Thoracic aorta (tissue), 2 donors: ENCODE measurements at regions not wholly inside any gene's neighbourhood (a gene's known extent, or its start where the extent isn't known, plus 50 kb on each side); places are given as distances from the start of the nearest gene placed in this dataset.

Source experiments
- ATAC-seq: fragments of 150-250 bp; one replicate; pipeline ENCODE4 v1.8.0; 2017; ENCODE audit warnings: low read depth; ENCODE audit not compliant: insufficient number of reproducible peaks, low FRiP score
- DNase-seq: peaks from one replicate; pipeline ENCODE4 v3.0.0-alpha.2; 2020; ENCODE audit warnings: low spot score
- H3K27ac ChIP-seq, 2 donors: fragments of 200-600 bp; sonication (generic); 1 replicate in 1 of 2; 2 replicates in 1 of 2; pipeline ENCODE4 v1.5.1; 2016; ENCODE audit warnings: mild to moderate bottlenecking in 2 of 2, moderate library complexity in 2 of 2
- H3K27me3 ChIP-seq: fragments of 200-600 bp; sonication (generic); replicated peaks from 2 replicates; pipeline ENCODE4 v1.6.0; 2016; ENCODE audit warnings: mild to moderate bottlenecking; ENCODE audit not compliant: insufficient read depth
- H3K36me3 ChIP-seq: fragments of 200-600 bp; sonication (generic); one replicate; pipeline ENCODE4 v1.5.1; 2016
- H3K4me1 ChIP-seq, 2 donors: fragments of 200-600 bp; sonication (generic); 1 replicate in 1 of 2; 2 replicates in 1 of 2; pipeline versions ENCODE4 v1.5.1 to v1.6.0; 2016; ENCODE audit warnings: low read depth in 2 of 2, mild to moderate bottlenecking in 1 of 2; ENCODE audit not compliant: control insufficient read depth in 1 of 2
- H3K4me3 ChIP-seq: fragments of 200-600 bp; sonication (generic); 2 replicates; pipeline ENCODE4 v1.5.1; 2016; ENCODE audit warnings: mild to moderate bottlenecking
- H3K9me3 ChIP-seq: fragments of 200-600 bp; sonication (generic); 2 replicates; pipeline ENCODE4 v1.5.1; 2016
- CTCF ChIP-seq: fragments of 200-600 bp; sonication (generic); IDR thresholded peaks from one replicate; pipeline ENCODE4 v1.5.1; 2019; ENCODE audit warnings: antibody characterized with exemption

GRCh38 chr18:56389190-56389589 lies 249.2 kb downstream of the TXNL1 start:
- no peak for TF ChIP-seq CTCF
- no peak for DNase-seq
- no peak for ATAC-seq

GRCh38 chr18:56388571-56388970 lies 249.8 kb downstream of the TXNL1 start:
- Histone ChIP-seq H3K36me3 (no peaks in the 10 kb centered on the region), H3K27me3 (no peaks in the 10 kb centered on the region), H3K4me3 (no peak overlapping the region), H3K9me3 (no peaks in the 10 kb centered on the region), H3K4me1 (no peaks in the 10 kb centered on the region), H3K27ac (no peak overlapping the region)
- no peak for ATAC-seq
- no peak for TF ChIP-seq CTCF
- no peak for DNase-seq

More at GRCh38 chr18:56389190-56389589, 249.2 kb downstream of the TXNL1 start:
- H3K36me3 ChIP-seq: no peaks in the 10 kb centered on the region
- no peak overlapping the region for H3K4me3 ChIP-seq
- H3K27ac ChIP-seq: no peak overlapping the region
- no peaks in the 10 kb centered on the region for H3K27me3 ChIP-seq
- no peaks in the 10 kb centered on the region for H3K9me3 ChIP-seq
- no peaks in the 10 kb centered on the region for H3K4me1 ChIP-seq

GRCh38 chr18:56386856-56387255 lies 251.5 kb downstream of the TXNL1 start:
- no peak overlapping the region for H3K4me3 ChIP-seq
- no peaks in the 10 kb centered on the region for H3K9me3 ChIP-seq
- no peak overlapping the region for H3K27ac ChIP-seq
- ATAC-seq (no peak), DNase-seq (no peak)
- TF ChIP-seq CTCF: no peak
- H3K36me3 ChIP-seq: no peaks in the 10 kb centered on the region
- H3K4me1 ChIP-seq: no peaks in the 10 kb centered on the region
- H3K27me3 ChIP-seq: no peaks in the 10 kb centered on the region

- peaks cover 0 to 4% of the 10 kb centered on the region in 2 donors for H3K4me1 ChIP-seq
- H3K36me3 ChIP-seq: no peaks in the 10 kb centered on the region
- no peak for DNase-seq
- H3K27ac ChIP-seq: no peak overlapping the region
- no peaks in the 10 kb centered on the region for H3K27me3 ChIP-seq
- ATAC-seq: no peak
- TF ChIP-seq CTCF: no peak
- no peaks in the 10 kb centered on the region for H3K9me3 ChIP-seq
- no peak overlapping the region for H3K4me3 ChIP-seq
Observed at GRCh38 chr18:56383349-56383748, 255.0 kb downstream of the TXNL1 start.

GRCh38 chr18:56382541-56382940 lies 255.9 kb downstream of the TXNL1 start:
- no peak for ATAC-seq
- Histone ChIP-seq H3K27me3 (no peaks in the 10 kb centered on the region), H3K36me3 (no peaks in the 10 kb centered on the region), H3K9me3 (no peaks in the 10 kb centered on the region), H3K27ac (no peak overlapping the region), H3K4me3 (no peak overlapping the region), H3K4me1 (peaks cover 0 to 4% of the 10 kb centered on the region in 2 donors)
- TF ChIP-seq CTCF: no peak
- no peak for DNase-seq
